ENCODE measurements at regions not wholly inside any gene's neighbourhood (a gene's known extent, or its start where the extent isn't known, plus 50 kb on each side); places are given as distances from the start of the nearest gene placed in this dataset.

- intact Hi-C loops (cut with DNase I) = no loop called here
- DNase-seq (ENCODE audit: low spot score) = no peak
These were observed 147.5 kb upstream of the TCF21 start for GRCh38 chr6:133741375-133741861.

DNA sequence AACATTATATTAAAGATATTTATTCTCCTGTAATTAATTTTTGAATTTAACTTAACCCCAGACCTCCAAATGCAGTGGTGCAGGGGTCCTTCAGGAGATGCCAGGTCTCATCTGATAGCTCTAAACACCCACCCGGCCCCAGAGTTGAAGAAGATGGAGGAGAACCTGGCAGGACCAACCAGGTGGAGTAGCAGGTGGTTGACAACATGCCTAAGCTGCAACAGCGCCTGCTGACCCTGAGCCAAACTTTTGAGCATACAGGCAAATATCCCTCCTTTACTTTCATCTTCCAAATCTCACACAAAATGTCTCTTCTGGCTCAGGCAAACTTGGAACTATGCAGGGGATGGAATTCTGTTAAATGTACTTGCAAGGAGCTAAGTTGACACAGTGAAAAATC, 145.3 kb upstream of the TCF21 start:
- intact Hi-C loops (cut with DNase I) = no loop called here

GRCh38 chr6:133746417-133746770, 142.5 kb upstream of the TCF21 start:
- no peak for DNase-seq (ENCODE audit: low spot score)
- intact Hi-C loops (cut with DNase I) = no loop called here

More for the DNA sequence above, 145.3 kb upstream of the TCF21 start:
- no peak for DNase-seq (ENCODE audit: low spot score)

GRCh38 chr6:133748628-133749027, 140.3 kb upstream of the TCF21 start:
- intact Hi-C loops (cut with DNase I) = no loop called here
- DNase-seq (ENCODE audit: low spot score) = no peak

- DNase-seq (ENCODE audit: low spot score) = no peak
- intact Hi-C loops (cut with DNase I) = no loop called here
These were observed 139.5 kb upstream of the TCF21 start for GRCh38 chr6:133749427-133749826.

GRCh38 chr6:133752129-133752528, 136.8 kb upstream of the TCF21 start:
- intact Hi-C loops (cut with DNase I) = loop anchor here (10.0 kb wide), 1 partner anchor 47 kb away; no protein-coding TSS in a partner anchor
- no peak for DNase-seq (ENCODE audit: low spot score)

GRCh38 chr6:133753756-133754155, 135.2 kb upstream of the TCF21 start:
- intact Hi-C loops (cut with DNase I) = loop anchor here (10.0 kb wide), 1 partner anchor 49 kb away; no protein-coding TSS in a partner anchor
- DNase-seq (ENCODE audit: low spot score) = no peak

DNA sequence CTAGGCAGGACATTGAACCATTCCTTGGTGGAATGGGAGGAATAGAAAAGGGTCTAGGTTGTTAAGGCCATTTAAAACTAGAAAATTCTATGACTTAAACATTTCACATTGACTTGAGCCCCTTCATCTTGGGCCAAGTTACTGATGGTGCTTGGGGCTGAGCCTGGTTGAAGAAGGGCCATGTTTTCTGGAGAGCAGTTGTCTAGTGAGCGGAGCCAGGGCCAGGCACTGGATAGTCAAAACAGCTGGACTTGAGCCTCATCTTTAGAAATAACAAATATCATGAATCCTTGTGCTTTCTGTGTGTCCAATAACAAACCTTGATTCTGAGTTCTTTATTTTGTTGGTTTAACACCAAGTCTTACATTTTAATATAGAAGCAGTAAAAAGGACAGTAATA, 134.6 kb upstream of the TCF21 start:
- DNase-seq (ENCODE audit: low spot score) = no peak
- intact Hi-C loops (cut with DNase I) = loop anchor here (10.0 kb wide), 1 partner anchor 49 kb away; no protein-coding TSS in a partner anchor

- no peak for DNase-seq (ENCODE audit: low spot score)
- intact Hi-C loops (cut with DNase I) = loop anchor here (10.0 kb wide), 1 partner anchor 51 kb away; no protein-coding TSS in a partner anchor
These were observed 132.7 kb upstream of the TCF21 start for GRCh38 chr6:133756078-133756695.

DNA sequence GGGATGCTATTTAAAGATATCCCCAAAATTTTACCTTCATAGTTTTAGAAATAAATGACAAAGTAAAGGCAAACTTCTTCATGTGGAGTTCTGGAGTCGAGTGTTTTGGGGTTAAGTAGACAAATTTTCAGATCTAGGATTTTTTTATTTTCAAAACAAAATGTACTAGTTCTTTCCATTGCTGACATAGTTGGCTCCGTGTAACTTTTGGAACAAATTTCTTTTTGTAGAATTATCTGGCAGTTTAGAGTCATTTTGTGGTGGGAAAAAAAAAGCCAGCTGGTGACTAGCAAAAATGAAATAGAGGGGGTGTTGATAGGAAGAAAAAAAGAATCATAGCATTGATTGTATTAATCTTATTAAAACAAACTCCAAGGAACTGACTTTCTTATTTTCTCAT, 131.6 kb upstream of the TCF21 start:
- no peak for DNase-seq (ENCODE audit: low spot score)
- intact Hi-C loops (cut with DNase I) = loop anchor here (10.0 kb wide), 1 partner anchor 53 kb away; no protein-coding TSS in a partner anchor

- no peak for DNase-seq (ENCODE audit: low spot score)
- intact Hi-C loops (cut with DNase I) = loop anchor here (10.0 kb wide), 1 partner anchor 54 kb away; no protein-coding TSS in a partner anchor
These were observed 130.0 kb upstream of the TCF21 start for GRCh38 chr6:133758815-133759335.

DNA sequence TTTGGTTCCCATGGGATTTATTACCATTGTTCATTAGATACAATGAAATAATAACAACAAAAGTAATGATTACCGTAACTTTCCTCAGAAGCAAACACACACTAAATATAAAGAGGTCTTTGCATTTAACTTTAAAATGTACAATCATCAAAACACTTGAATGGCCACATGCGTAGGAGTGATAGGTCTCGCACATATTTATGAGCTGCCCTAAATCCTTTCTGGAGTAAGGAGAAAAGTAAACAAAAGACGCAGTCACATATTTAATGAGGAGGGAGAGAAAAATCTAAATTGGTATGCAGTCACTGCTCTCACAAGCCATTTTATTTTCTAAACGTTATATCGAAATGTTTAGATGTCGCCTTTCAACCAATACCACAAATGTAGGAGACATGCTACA, 129.4 kb upstream of the TCF21 start:
- DNase-seq (ENCODE audit: low spot score) = no peak
- intact Hi-C loops (cut with DNase I) = loop anchor here (10.0 kb wide), 1 partner anchor 55 kb away; no protein-coding TSS in a partner anchor

GRCh38 chr6:133761706-133762105, 127.2 kb upstream of the TCF21 start:
- intact Hi-C loops (cut with DNase I) = no loop called here
- DNase-seq (ENCODE audit: low spot score) = no peak

DNA sequence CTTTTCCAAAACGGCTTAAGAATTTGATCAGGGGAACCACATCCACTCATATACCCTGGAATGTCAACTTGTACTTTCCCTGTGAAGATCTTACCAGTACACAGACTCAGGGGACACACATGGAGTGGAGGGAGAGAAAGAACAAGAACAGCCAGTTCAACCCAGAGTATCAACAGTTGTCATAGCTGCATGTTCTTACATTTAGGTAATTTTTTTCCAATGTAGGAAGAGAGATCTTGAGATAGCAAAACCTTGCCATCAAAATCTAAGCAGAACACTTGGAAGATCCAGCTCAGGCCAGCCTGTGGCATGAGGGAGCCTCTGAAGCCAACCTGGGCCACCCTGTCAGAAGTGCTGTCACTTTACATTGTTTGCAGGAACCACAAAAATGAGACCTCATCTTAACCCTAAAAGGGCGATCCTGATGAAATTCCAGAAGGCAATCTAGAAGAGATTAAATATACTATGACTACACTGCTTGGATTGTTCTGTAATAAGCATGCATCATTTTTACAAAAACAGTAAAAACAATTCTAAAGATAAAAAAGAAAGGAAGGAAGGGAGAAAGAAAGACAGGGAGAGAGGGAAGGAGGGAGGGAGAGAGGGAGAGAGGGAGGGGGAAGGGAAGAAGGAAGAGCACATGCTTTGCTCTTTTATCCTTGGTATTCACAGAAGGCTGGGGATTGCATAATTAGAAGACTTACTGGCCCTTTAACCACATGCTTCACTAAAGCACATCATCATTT, 124.7 kb upstream of the TCF21 start:
- intact Hi-C loops (cut with DNase I) = no loop called here
- no peak for DNase-seq (ENCODE audit: low spot score)

- intact Hi-C loops (cut with DNase I) = no loop called here
- DNase-seq (ENCODE audit: low spot score) = no peak
These were observed 124.1 kb upstream of the TCF21 start for GRCh38 chr6:133764754-133765208.

DNA sequence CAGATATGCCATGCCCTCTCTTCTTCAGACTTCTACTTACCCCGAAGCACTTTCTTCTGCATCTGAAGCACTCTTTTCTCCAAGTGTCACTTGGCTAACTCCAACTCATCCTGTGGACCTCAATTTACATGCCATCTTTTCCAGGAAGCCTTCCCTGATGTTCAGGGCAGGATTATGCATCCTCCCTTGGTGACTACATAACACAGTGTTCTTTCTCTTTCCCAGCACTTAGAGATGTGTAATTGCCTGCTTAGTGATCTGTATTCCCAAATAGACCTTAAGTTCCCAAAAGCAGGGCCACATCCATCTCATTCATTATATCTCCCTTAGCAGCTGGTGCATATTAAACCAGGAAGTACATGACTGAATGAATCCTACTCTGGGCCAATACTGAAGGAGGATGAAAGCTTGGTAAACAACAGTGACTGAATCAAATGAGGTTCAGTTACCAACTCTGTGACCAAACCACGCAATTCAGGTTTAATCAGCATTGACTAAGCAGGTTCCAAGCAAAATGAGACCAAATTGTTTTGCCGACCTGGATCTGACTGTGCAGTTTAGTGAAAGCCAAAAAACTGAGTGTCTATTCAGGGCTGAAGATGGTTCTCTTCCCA, 121.4 kb upstream of the TCF21 start:
- no peak for DNase-seq (ENCODE audit: low spot score)
- intact Hi-C loops (cut with DNase I) = no loop called here

DNA sequence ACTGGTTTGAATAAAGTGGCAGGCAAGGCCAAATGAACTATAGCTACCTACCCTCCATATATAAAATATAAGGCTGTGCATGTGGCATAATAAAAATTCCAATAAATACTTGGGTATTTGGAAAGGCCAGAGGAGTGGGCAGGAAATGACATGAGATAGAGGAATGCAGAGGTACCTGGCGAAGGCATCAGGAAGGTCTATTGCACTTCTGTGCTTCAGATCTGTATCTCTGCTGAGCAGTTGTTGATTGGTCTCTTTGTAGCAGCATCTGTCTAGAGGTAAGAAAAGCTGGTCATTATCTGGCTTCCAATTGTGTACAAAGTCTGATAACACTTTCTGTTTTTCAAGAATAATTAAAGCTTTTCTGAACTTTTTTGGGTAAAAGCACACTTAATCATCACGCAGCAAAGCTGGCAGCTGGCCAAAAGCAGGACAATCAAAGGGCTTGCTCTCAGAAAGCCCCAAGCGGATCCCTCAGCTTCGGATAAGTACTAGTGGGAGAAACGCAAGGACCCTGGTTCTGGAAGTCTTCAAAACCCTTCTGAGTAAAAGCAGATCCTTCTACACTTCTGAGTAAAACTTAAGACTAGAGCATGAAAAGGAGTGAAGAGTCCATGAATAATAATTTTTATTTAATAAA, 120.1 kb upstream of the TCF21 start:
- no peak for DNase-seq (ENCODE audit: low spot score)
- intact Hi-C loops (cut with DNase I) = no loop called here

- no peak for DNase-seq (ENCODE audit: low spot score)
- intact Hi-C loops (cut with DNase I) = no loop called here
These were observed 119.5 kb upstream of the TCF21 start for GRCh38 chr6:133769463-133769862.

- DNase-seq (ENCODE audit: low spot score) = no peak
- intact Hi-C loops (cut with DNase I) = no loop called here
These were observed 116.3 kb upstream of the TCF21 start for GRCh38 chr6:133772567-133772966.

- intact Hi-C loops (cut with DNase I) = no loop called here
- DNase-seq (ENCODE audit: low spot score) = no peak
These were observed 115.1 kb upstream of the TCF21 start for GRCh38 chr6:133773776-133774175.

Data from cardiac septum (tissue), 1 donor.